Liver (tissue), 3 donors: ENCODE measurements at regions not wholly inside any gene's neighbourhood (a gene's known extent, or its start where the extent isn't known, plus 50 kb on each side); places are given as distances from the start of the nearest gene placed in this dataset.

Experiments
- EGR1 ChIP-seq, 2 donors: IDR thresholded peaks; 2 replicates each; pipeline ENCODE4 v1.6.1; 2016 to 2018; ENCODE audit warnings: antibody characterized with exemption in 2 of 2, low read depth in 2 of 2
- FOXA1 ChIP-seq: IDR thresholded peaks from 2 replicates; pipeline ENCODE4 v1.6.1; 2016; ENCODE audit warnings: antibody characterized with exemption
- GABPA ChIP-seq, 2 donors: IDR thresholded peaks in 1 of 2; conservative IDR thresholded peaks in 1 of 2; 2 replicates each; pipeline ENCODE4 v1.6.1; 2016; ENCODE audit warnings: antibody characterized with exemption in 2 of 2, mild to moderate bottlenecking in 1 of 2, moderate library complexity in 1 of 2
- JUND ChIP-seq, 2 donors: IDR thresholded peaks; 2 replicates each; pipeline ENCODE4 v1.6.1; 2016; ENCODE audit warnings: antibody characterized with exemption in 2 of 2
- NR2F2 ChIP-seq: IDR thresholded peaks from 2 replicates; pipeline ENCODE4 v1.6.1; 2016; ENCODE audit warnings: antibody characterized with exemption
- RAD21 ChIP-seq, 2 donors: IDR thresholded peaks; 2 replicates each; pipeline ENCODE4 v1.6.1; 2016; ENCODE audit warnings: antibody characterized with exemption in 2 of 2, mild to moderate bottlenecking in 2 of 2
- RXRA ChIP-seq, 2 donors: IDR thresholded peaks; 2 replicates each; pipeline ENCODE4 v1.6.1; 2017 to 2018; ENCODE audit warnings: antibody characterized with exemption in 2 of 2, mild to moderate bottlenecking in 1 of 2
- TAF1 ChIP-seq: conservative IDR thresholded peaks from 2 replicates; pipeline ENCODE4 v1.6.1; 2016; ENCODE audit warnings: antibody characterized with exemption, mild to moderate bottlenecking
- YY1 ChIP-seq: IDR thresholded peaks from 2 replicates; pipeline ENCODE4 v1.6.1; 2016; ENCODE audit warnings: antibody characterized with exemption, mild to moderate bottlenecking
- TF ChIP-seq, protein P1 (sequence below): fragments of 150-350 bp; IDR thresholded peaks from 2 replicates; pipeline ENCODE4 v1.5.1; 2017; ENCODE audit warnings: improper control_type of control experiment, low read depth, low read length; ENCODE audit not compliant: missing input control
- donor health status: healthy.
- donor health status: healthy.

DNA sequence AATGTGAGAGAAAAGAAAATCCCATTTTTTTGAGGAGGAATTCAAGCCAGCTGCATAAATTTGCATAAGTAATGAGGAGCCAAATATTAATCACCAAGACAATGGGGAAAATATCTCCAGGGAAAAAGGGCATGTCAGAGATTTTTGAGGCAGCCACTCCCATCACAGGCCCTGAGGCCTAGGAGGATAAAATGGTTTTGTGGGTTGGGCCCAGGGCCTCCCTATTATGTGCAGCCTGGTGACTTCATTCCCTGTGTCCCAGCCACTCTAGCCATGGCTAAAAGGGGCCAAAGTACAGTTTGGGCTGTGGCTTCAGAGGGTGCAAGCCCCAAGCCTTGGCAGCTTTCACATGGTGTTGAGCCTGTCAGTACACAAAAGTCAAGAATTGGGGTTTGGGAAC is 1051.0 kb upstream of the FOXG1 start:
- no peak for TF ChIP-seq RAD21 (IDR thresholded peaks at IDR 0.05)
- no peak for TF ChIP-seq YY1
- TF ChIP-seq GABPA (IDR thresholded peaks at IDR 0.05 in 1 of 2, conservative IDR thresholded peaks at IDR 0.05 in 1 of 2): no peak
- TF ChIP-seq, protein P1, sequence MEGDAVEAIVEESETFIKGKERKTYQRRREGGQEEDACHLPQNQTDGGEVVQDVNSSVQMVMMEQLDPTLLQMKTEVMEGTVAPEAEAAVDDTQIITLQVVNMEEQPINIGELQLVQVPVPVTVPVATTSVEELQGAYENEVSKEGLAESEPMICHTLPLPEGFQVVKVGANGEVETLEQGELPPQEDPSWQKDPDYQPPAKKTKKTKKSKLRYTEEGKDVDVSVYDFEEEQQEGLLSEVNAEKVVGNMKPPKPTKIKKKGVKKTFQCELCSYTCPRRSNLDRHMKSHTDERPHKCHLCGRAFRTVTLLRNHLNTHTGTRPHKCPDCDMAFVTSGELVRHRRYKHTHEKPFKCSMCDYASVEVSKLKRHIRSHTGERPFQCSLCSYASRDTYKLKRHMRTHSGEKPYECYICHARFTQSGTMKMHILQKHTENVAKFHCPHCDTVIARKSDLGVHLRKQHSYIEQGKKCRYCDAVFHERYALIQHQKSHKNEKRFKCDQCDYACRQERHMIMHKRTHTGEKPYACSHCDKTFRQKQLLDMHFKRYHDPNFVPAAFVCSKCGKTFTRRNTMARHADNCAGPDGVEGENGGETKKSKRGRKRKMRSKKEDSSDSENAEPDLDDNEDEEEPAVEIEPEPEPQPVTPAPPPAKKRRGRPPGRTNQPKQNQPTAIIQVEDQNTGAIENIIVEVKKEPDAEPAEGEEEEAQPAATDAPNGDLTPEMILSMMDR: no peak
- no peak for TF ChIP-seq EGR1 (IDR thresholded peaks at IDR 0.05; ENCODE audit: low read depth in 2 of 2)
- no peak for TF ChIP-seq JUND (IDR thresholded peaks at IDR 0.05)
- TF ChIP-seq NR2F2: no peak
- no peak for TF ChIP-seq FOXA1
- TF ChIP-seq TAF1: no peak
- no peak for TF ChIP-seq RXRA (IDR thresholded peaks at IDR 0.05)
